AG20443 (cell line): ENCODE measurements at regions not wholly inside any gene's neighbourhood (a gene's known extent, or its start where the extent isn't known, plus 50 kb on each side); places are given as distances from the start of the nearest gene placed in this dataset.
"Not testable (repeated sequence)": the region's sequence is repeated elsewhere in the genome, so short reads cannot be mapped to it uniquely, and the experiment has no call there.

Experiments used
- DNase-seq: peaks from one replicate; pipeline ENCODE4 v3.0.0; 2012; ENCODE audit warnings: low spot score, mixed read lengths

GRCh38 chr4:157779081-157779480, 393.7 kb downstream of the GASK1B start:
- DNase-seq, result no peak

GRCh38 chr4:157776930-157777528, 395.8 kb downstream of the GASK1B start:
- no peak for DNase-seq

GRCh38 chr4:157775971-157776370, 396.9 kb downstream of the GASK1B start:
- DNase-seq, result no peak

- DNase-seq, result no peak
Measured at GRCh38 chr4:157772907-157773306, 399.9 kb downstream of the GASK1B start.

- DNase-seq, result no peak
Measured at GRCh38 chr4:157768419-157768818, 404.4 kb downstream of the GASK1B start.

GRCh38 chr4:157763490-157763889, 409.3 kb downstream of the GASK1B start:
- DNase-seq, result no peak

- DNase-seq, result no peak
Measured at GRCh38 chr4:157754410-157754809, 418.4 kb downstream of the GASK1B start.

GRCh38 chr4:157751631-157752030, 421.2 kb downstream of the GASK1B start:
- no peak for DNase-seq

GRCh38 chr4:157741642-157742041, 431.2 kb downstream of the GASK1B start:
- DNase-seq, result no peak

- DNase-seq, result no peak
Measured at GRCh38 chr4:157739242-157739641, 433.6 kb downstream of the GASK1B start.

GRCh38 chr4:157728215-157728614, 444.6 kb downstream of the GASK1B start:
- DNase-seq, result no peak

- DNase-seq, result no peak
Measured at GRCh38 chr4:157727163-157727562, 445.7 kb downstream of the GASK1B start.

GRCh38 chr4:157722146-157722545, 450.7 kb downstream of the GASK1B start:
- DNase-seq, result no peak

- no peak for DNase-seq
Measured at GRCh38 chr4:157713342-157713741, 459.5 kb downstream of the GASK1B start.

GRCh38 chr4:157706155-157706554, 466.7 kb downstream of the GASK1B start:
- DNase-seq, result no peak

- no peak for DNase-seq
Measured at GRCh38 chr4:157702831-157703230, 470.0 kb downstream of the GASK1B start.

- no peak for DNase-seq
Measured at GRCh38 chr4:157701695-157701994, 471.2 kb downstream of the GASK1B start.

GRCh38 chr4:157700898-157701694, 471.7 kb downstream of the GASK1B start:
- no peak for DNase-seq

- DNase-seq, result no peak
Measured at GRCh38 chr4:157689476-157689875, 468.9 kb downstream of the GRIA2 start.

GRCh38 chr4:157687971-157688370, 467.4 kb downstream of the GRIA2 start:
- no peak for DNase-seq

- not testable (repeated sequence) for DNase-seq
Measured at GRCh38 chr4:157679326-157679725, 458.8 kb downstream of the GRIA2 start.

GRCh38 chr4:157678478-157678877, 457.9 kb downstream of the GRIA2 start:
- DNase-seq, result no peak

- no peak for DNase-seq
Measured at GRCh38 chr4:157674699-157675098, 454.2 kb downstream of the GRIA2 start.

GRCh38 chr4:157667836-157668235, 447.3 kb downstream of the GRIA2 start:
- DNase-seq, result no peak
